ENCODE measurements at regions not wholly inside any gene's neighbourhood (a gene's known extent, or its start where the extent isn't known, plus 50 kb on each side); places are given as distances from the start of the nearest gene placed in this dataset.

DNA sequence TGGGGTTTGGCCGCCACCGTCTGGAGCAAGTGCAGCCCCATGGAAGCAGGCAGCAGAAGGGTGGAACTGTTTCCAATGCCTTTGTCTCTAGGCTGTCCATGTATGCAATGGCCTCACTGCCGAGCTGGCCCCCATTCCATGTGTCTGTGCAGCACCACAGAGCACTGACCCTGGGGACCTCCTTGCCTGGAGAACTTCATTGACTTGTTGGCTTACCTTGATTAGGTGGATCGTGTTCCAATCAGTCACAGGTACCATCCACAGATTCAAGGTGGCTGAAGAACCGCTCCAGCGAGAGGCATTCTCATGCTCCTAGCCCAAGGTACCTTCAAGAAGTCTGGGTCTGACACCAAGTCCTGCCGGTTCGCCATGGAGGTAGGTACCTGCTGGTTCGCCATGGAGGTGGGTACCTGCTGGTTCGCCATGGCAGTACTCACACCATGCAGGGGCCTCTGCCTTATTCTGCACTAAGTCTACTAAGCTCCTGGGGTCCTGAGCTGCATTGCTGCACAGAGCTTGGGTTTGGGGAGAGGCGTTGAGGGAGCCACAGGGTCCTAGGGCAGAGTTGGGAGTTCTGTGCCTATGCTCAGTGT, 358.3 kb upstream of the IRX1 start:
- in situ Hi-C loops (cut with HindIII; ENCODE audit: low sequenced_read_pairs), result no loop called here

DNA sequence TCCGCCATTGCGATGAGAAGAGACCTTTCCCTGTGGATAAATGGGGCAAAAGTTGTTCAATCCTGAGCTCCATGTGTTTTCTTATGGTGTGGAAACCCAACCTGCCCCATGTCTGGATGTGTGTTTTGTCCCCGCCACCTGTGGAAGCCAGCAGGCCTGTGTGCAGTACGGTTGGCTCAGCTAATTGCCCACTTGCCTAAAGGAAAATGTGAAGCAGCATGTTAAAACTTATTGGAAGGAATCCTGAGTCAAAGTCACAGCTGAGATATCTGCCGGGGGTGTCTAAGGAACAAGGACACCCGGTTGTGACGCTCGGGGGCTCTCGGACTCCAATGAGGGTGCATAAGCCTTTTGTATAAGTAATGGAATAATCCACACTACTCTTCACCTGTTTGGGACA, 361.1 kb upstream of the IRX1 start:
- in situ Hi-C loops (cut with HindIII; ENCODE audit: low sequenced_read_pairs), result no loop called here

DNA sequence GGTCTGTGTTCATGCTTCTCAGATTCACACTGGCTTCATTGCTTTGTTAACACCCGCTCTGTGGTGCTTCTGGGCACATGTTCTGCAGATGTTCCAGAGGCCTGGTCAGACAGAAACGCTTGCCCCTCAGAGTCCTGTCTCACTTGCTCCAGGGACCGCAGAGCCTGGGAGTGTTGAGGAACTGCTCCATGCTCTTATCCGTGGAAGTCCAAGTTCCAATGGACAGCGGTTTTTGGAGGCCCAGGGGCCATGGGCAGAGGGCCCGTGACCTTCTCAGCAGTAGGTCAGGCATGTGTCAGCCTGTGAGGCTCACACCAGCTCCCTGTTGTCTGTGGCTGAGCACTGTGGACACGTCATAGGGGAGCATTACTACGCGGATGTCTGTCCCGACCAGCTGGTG, 364.7 kb upstream of the IRX1 start:
- in situ Hi-C loops (cut with HindIII; ENCODE audit: low sequenced_read_pairs), result no loop called here

DNA sequence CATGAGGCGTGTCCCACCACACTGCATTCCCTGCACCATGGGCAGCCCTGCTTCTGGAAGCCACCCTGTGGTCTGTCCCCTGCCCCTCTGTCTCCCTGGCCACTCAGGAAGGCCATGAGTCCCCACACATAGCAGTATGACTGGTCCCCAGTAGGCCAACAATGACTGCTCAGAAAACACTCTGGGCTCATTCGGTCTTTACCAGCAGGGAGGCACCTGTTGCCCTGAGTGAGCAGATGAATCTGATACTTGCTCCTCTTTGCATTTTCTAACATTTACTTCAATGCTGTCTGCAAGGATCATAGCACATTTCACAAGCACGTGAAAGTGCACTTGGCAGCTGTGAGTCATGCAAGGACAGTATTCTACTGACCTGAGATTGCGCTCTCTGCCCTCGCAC, 365.4 kb upstream of the IRX1 start:
- in situ Hi-C loops (cut with HindIII; ENCODE audit: low sequenced_read_pairs), result no loop called here

DNA sequence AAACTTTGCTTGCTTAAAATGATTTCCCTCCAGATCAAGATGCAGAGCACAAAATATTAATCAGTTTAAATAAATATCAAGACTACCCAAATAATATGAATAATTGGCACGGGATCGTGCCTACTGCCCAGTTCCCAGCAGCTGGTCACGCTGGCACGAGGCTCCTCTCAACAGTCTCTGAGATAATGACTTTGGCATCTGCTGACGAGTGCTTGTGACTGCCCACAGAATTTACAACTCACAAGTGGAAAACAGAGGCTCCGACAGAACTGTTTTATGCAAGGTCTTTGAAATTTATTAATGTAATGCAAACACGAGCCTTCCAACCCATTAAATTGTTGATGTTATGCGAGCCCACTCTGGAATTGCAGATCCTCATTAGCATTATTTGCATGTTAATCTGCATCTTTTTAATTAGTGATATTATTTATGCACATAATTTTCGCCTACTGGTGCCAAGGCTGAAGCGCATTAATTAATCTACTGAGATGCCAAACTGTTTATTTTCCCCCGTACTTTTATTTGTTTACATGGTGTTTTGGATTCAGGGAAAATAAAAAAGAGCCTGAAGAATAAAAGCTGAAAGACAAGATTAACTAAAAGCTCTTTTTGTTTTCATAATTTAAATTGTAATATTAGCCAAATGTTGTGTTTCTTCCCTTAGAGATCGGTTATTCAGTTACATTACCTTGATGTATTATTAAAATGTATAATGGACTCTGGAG, 369.3 kb upstream of the IRX1 start:
- in situ Hi-C loops (cut with HindIII; ENCODE audit: low sequenced_read_pairs), result no loop called here

DNA sequence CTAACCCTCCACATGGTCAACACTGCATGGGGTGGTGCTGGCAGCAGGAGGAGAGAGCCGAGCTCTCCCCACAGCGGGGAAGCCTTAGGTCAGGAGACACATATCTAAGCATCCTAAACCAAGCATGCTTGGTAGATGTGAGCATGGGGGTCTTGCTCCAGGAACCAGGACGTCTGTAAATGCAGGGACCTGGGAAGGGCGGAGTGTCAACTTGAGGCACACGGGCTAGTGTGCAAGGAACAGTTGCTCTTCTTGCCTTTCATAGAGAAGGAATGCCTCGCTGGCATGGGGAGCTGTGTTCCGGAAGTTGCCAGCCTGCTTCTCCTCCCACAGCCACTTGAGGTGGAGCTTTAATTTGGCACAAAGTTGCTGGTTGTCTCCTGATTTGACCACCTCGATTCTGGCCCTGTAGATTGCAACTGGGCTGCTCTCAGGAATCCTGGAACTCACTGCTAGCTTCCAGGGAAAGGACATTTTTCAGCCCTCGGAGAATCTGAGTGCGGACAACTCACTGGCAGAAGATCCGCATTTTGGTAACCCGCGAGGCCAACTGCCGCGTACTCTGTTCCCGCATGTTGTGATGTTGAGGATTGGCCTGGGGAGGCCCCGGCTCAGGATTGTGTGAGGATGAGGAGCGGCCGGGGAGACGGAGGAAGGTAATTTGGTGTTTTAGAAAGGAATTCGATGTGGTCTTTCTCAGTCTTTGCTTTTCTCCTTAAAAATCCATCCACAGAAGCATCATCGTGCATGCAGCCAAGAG, 370.3 kb upstream of the IRX1 start:
- in situ Hi-C loops (cut with HindIII; ENCODE audit: low sequenced_read_pairs), result no loop called here

DNA sequence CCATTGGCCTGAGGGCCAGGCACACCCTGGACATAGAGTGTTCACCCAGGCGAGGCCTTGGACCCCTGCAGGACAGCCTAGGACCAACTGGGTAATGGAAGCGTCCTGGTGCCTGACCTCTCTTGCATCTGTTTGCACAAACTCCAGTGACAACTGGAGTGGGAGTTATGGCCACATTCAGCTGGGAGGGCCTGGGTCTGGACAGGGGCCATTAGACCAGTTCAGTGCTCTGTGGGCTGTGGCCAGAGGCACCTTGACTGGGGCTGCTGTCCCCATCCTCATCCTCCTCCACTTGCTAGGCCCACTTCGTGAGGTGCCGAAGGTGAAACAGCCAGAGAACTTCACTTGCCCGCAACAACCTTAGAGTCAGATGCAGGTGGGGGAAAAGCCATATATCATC, 372.7 kb upstream of the IRX1 start:
- in situ Hi-C loops (cut with HindIII; ENCODE audit: low sequenced_read_pairs), result no loop called here

DNA sequence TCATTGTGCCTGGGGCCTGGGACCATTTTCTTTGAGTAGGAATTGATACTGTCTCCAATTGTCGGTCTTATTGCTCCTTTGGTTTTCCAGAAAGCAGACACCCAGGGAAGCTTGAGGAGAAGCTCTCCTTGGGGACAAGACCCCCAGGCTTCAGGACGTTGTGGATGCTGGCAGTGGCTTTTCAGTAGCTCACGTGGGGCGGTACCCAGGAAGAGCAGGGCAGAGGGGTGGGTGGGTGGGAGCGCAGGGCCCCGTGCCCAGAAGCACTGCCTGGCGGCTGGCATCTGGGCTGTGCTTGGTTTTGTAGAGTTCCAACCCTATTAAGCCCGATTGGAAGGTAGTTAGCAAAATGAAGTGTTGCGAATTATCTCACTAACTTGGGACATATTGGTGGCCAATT, 374.2 kb upstream of the IRX1 start:
- in situ Hi-C loops (cut with HindIII; ENCODE audit: low sequenced_read_pairs), result no loop called here

DNA sequence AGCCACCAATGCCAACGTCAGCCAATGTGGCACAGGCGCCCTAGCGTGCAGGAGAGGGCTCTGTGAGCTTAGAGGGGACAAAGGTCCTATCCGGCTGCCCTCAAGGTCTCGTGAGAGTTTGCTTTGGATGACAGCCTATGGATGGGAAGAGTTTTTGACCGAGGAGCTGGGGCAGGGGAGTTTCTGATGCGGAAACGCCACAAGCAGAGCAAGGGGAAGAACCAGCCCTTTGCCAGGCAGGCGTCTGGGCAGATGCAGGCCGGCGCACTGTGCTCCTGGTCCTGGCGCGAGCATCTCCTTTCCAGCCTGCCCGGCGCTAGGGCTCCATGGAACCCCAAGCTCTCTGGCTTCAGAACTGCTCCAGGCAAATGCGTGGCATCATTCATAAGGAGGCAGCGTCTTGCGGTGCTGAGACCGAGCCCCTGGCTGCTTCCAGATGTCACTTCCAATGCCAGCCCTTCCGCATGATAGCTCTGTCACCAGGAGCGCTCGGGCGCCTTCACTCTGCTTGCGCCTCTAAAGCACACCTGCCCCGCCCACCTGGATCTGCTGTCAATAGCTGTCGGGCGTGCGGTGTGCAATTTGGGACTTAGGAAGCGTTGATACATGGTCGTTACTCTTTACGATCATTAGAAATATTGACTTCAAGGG, 374.9 kb upstream of the IRX1 start:
- in situ Hi-C loops (cut with HindIII; ENCODE audit: low sequenced_read_pairs), result no loop called here

DNA sequence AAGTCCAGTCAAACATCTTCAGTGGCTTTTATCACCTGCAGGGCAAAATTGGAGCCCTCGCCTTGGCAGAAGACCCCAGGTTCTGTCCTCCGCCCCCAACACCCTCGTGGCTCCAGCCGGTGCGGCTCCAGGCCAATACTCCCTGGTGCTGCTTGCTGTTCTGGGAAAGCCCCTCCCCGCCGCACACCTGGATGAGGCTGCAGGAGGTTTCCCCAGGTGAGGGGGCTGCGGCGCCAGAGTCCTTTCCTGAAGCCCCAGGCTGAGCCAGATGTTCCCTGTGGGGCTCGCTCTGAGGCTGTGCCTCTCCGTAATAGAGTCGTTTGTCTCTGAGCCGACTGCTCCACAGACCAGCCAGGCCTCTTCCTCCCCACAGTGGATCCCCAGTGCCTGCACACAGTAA, 375.4 kb upstream of the IRX1 start:
- in situ Hi-C loops (cut with HindIII; ENCODE audit: low sequenced_read_pairs), result no loop called here

DNA sequence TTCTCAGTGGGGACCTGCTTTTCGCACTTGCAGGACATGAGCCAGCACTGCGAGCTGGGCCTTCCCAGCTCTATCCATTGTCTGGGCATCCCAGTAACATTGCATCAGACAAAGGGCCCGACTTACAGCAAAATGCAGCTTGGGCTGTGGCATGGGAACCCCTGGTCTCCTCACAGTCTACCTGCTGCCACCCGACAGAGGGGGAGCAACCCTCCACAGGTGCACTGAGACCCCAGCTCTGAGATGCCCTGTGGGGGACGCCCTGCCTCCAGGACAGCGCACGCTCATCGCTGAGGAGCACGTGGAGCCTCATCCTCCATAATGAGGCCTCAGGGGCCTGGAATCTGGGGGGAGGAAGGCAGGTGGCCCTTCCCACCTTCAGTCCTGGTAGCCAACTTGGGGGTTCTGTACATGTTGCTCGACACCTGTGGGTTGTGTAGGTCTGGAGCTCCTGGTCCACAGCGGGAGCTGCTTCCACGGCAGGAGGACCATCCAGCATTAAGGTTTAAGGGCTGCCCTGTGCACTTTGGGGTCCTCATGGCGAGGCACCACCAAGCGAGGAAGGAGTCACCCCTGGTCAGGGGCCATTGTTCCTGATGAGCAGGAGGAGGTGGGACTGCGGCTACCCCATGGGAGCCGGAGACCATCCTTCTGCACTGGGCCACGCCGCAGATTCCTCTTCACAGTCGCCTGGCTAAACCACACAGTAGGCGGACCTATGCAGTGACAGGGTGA, 376.5 kb upstream of the IRX1 start:
- in situ Hi-C loops (cut with HindIII; ENCODE audit: low sequenced_read_pairs), result no loop called here

DNA sequence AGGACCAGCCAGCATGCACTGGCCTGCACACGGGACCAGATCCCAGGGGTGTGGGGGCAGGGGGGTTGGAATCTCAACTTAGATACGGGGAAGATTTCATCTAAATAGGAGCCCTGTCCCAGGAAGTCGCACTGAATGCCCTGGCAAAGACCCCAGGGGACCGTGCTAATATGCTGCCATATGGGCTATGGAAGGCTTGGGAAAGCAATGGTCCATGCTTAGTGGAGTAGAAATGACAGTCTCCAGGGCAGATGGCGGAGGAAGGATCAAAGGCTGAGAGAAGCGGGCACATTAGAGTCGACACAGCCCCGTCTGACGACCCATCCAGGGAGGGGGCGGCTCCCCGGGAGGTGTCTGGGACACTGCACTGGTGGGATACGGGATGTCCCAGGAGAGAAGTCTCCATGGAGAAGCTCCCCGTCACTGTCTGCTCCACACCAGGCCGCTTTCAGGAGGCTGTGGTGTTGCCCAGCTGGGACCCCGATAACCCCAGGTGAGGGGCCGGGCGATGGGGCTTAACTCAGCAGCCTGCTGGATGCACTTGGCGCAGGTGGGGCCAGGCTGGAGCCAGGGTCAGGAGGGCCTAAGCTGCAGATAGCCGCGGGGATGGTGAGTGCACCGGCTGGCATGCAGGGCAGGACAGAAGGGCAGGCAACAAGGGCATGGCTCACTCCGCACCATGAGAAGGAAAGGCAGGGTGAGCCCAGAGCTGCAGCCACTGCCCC, 377.7 kb upstream of the IRX1 start:
- in situ Hi-C loops (cut with HindIII; ENCODE audit: low sequenced_read_pairs), result no loop called here

DNA sequence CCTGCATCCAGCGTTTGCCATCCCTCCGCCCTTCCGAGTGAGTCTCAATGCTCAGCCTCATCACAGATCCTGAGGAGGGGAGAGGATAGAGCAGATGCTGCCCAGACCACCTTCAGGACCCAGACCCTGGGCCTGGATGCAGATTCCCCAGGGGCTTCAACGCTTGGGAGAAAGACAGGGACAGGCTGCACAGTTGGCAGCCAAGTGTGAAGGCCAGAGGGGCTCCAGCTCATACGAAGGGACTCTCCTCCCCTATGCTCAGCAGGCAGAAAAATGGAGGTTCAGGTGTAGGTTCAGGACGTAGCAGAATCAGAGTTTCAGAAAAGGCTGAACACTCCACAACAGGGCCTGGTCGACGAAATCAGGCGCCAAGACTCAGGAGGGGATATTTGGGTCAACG, 378.5 kb upstream of the IRX1 start:
- in situ Hi-C loops (cut with HindIII; ENCODE audit: low sequenced_read_pairs), result no loop called here

DNA sequence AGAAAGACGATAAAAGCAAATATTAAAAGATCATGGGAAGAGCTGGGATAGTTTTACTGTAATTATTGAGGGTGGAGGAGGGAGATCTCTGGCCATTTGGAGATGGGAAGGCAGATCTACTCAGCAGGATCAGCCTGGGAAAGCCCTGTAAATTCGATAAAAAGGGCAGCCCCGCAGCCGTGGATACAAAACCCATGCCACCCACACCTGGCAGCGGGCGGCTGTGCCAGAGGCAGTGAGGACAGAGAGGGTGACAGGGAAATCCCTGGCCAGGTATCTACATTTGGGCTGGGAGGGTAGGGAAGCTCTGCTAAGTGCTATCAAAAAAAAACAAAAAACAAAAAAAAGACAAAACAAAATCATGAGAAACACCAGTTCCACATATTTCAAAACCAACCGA, 379.2 kb upstream of the IRX1 start:
- in situ Hi-C loops (cut with HindIII; ENCODE audit: low sequenced_read_pairs), result no loop called here

DNA sequence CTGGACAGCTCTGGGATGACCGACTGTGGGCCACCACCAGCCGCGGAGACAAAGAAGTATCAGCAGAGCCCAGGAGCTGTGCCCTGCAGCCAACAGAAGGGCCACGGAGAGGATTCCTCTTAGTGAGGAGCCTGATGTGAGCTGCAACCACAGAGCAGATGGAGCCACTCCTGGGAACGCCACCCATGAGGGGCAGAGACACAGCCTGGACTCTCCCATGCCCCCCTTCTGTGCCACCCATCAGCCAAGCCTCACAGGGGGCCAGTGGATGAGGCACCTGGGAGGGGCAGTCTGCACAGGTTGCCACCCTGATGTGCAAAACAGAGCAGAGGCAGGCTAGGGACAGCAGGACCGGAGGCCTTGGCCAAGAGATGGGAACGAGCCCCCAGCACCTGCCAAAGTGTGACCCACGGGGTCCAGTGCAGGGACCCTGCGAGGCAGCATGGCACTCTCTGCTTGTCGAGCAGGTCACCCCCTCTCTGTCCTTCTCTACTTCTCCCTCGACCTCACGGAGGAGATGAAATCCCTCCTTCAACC, 380.7 kb upstream of the IRX1 start:
- in situ Hi-C loops (cut with HindIII; ENCODE audit: low sequenced_read_pairs), result no loop called here

DNA sequence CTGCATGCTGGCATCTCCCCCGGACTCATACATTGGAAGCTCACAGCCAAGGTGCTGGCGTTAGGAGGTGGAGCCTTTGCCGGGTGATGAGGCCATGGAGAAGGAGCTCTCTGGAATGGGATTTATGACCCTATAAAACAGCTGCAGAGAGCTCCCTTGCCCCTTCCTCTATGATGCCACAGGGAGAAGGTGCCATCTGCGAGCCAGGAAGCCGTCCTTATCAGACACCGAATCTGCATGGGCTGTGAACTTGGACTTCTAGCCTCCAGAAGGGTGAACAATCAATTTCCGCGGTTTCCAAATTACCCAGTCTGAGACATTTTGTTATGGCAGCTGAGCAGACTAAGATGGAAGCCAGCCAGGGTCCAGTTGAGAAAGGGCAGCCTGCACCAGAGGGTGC, 381.2 kb upstream of the IRX1 start:
- in situ Hi-C loops (cut with HindIII; ENCODE audit: low sequenced_read_pairs), result no loop called here

DNA sequence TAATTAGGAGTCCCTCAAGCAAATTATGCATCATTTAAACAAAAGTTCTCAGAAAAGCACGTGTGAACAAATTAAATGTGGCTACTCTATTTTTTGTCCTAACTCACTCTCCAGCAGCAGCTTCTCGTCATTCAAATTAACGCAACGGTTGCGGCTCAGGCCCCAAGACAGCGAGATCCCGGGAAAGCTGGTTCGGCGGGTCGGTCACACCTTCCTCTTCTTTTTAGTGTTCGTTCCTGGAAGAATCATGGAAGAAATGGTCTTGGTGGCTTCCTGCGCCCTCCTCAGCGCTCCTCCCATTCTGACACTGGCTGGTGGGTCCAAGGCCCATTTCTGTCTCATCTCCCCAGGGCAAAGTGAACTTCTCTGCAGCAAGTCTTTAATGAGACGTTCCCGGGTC, 382.8 kb upstream of the IRX1 start:
- in situ Hi-C loops (cut with HindIII; ENCODE audit: low sequenced_read_pairs), result no loop called here

DNA sequence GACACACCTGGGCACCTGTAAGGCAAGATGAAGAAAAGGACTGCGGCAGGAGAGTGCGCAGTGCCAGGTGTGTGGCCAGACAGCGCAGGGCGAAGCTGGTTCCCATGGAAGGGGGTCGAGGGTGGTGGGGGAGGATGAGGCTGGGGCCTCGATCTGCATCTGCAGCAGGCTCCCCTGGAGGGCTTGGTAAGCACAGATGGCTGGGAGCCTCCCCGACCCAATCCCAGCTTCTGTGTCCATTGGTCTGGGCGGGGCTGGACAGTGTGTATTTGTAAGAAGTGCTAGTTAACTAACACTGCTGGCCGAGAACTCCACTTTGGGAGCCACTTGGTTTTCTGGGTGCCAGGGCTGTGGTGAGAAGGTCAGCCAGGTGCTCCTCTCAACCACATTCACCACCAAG, 385.1 kb upstream of the IRX1 start:
- in situ Hi-C loops (cut with HindIII; ENCODE audit: low sequenced_read_pairs), result no loop called here

DNA sequence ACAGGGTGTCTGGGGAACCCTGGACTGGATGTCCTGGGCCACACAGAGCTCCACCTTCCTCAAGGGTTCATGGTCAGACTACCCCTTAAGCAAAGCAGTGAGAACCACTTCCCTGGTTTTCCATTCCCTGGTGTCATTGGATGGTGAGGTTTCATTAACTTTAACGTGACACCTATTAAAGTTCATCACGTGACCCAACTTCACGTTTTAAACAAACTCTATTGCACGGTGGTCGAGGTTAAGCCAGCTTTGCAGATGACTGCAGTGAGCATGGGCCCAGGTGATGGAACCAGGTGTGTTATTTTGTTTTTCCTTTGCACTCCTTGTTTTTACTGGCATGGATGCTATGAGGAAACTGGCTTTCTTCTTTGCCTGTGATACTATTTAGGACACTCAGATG, 385.7 kb upstream of the IRX1 start:
- in situ Hi-C loops (cut with HindIII; ENCODE audit: low sequenced_read_pairs), result no loop called here

DNA sequence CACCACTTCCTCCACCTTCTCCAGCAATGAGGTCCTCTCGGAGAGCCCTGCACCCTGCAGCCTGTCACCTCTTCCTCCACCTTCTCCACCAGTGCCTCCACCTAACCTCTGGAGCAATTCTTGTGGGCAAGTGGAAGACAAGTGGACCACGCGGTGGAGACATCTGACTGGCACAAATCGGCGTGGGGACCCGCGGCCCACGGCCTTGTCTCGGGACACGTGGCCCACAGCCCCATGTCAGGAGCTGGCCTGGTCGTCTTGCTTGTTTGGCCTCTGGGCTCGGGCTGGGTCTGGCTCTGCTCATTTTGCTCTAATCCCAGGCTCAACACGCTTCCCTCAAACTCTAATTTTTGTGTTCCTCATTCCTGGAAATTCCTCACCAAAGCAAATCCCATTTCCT, 393.1 kb upstream of the IRX1 start:
- in situ Hi-C loops (cut with HindIII; ENCODE audit: low sequenced_read_pairs), result no loop called here
